ENCODE measurements at regions not wholly inside any gene's neighbourhood (a gene's known extent, or its start where the extent isn't known, plus 50 kb on each side); places are given as distances from the start of the nearest gene placed in this dataset.

GRCh38 chrX:45843518-45843917 is 642.8 kb upstream of the DIPK2B start:
- TF ChIP-seq CTCF (IDR thresholded peaks at IDR 0.05) (no peak), POLR2AphosphoS5 (IDR thresholded peaks at IDR 0.05) (no peak), POLR2A (IDR thresholded peaks at IDR 0.05) (no peak)
